ENCODE measurements at regions not wholly inside any gene's neighbourhood (a gene's known extent, or its start where the extent isn't known, plus 50 kb on each side); places are given as distances from the start of the nearest gene placed in this dataset.

- TF ChIP-seq RAD21 (conservative IDR thresholded peaks at IDR 0.05 in 1 of 2, IDR thresholded peaks at IDR 0.05 in 1 of 2) (no peak), CTCF (IDR thresholded peaks at IDR 0.05) (no peak), ZFP36 (IDR thresholded peaks at IDR 0.05; ENCODE audit: borderline replicate concordance, partially characterized antibody) (no peak), USF2 (IDR thresholded peaks at IDR 0.05) (no peak)
These were observed 280.6 kb downstream of the SATB1 start for GRCh38 chr3:18144571-18144970.

Measured in A549 (cell line).